OCI-LY3 (cell line): ENCODE measurements at regions not wholly inside any gene's neighbourhood (a gene's known extent, or its start where the extent isn't known, plus 50 kb on each side); places are given as distances from the start of the nearest gene placed in this dataset.

Experiments
- CTCF ChIP-seq: fragments of 200-600, 300-600 bp; sonication (generic); IDR thresholded peaks from 2 replicates; pipeline ENCODE4 v1.5.1; 2014; ENCODE audit warnings: antibody characterized with exemption, low read length, low read depth
- EZH2phosphoT487 ChIP-seq: fragments of 200-600 bp; shearing (Covaris generic); IDR thresholded peaks from 2 replicates; pipeline ENCODE4 v1.6.1; 2018; ENCODE audit warnings: antibody characterized with exemption, mixed run types, low read depth

- no peak for TF ChIP-seq CTCF
- TF ChIP-seq EZH2phosphoT487: no peak
These were observed 883.3 kb downstream of the BRD1 start for GRCh38 chr22:48944433-48944750.
